SK-N-SH treated with all-trans-retinoic acid at 6 μM for 48 hours (cell line): ENCODE measurements at regions not wholly inside any gene's neighbourhood (a gene's known extent, or its start where the extent isn't known, plus 50 kb on each side); places are given as distances from the start of the nearest gene placed in this dataset.
"Not testable (repeated sequence)": the region's sequence is repeated elsewhere in the genome, so short reads cannot be mapped to it uniquely, and the experiment has no call there.

Source experiments
- ARNTL ChIP-seq: fragments of 450-650 bp; formaldehyde crosslinking; IDR thresholded peaks from 2 replicates; pipeline ENCODE4 v1.5.0; 2020; ENCODE audit warnings: low read depth, mild to moderate bottlenecking, moderate library complexity, borderline replicate concordance
- BACH2 ChIP-seq: fragments of 250-450 bp; sonication (Bioruptor Pico); IDR thresholded peaks from 2 replicates; pipeline ENCODE4 v1.9.0; 2021; ENCODE audit warnings: mild to moderate bottlenecking, borderline replicate concordance
- CREB5 ChIP-seq: fragments of 250-450 bp; sonication (Bioruptor Pico); IDR thresholded peaks from 2 replicates; pipeline ENCODE4 v1.5.1; 2020; ENCODE audit warnings: low read depth, mild to moderate bottlenecking, moderate library complexity
- CSDC2 ChIP-seq: fragments of 250-450 bp; sonication (Bioruptor Pico); IDR thresholded peaks from 2 replicates; pipeline ENCODE4 v1.5.0; 2020; ENCODE audit warnings: mild to moderate bottlenecking, moderate library complexity
- GLIS3 ChIP-seq: fragments of 250-450 bp; sonication (Bioruptor Pico); IDR thresholded peaks from 2 replicates; pipeline ENCODE4 v1.5.0; 2020; ENCODE audit warnings: mild to moderate bottlenecking, moderate library complexity
- OSR1 ChIP-seq: fragments of 250-450 bp; sonication (Bioruptor Pico); IDR thresholded peaks from 2 replicates; pipeline ENCODE4 v1.8.0; 2022; ENCODE audit warnings: moderate library complexity, mild to moderate bottlenecking, inconsistent platforms
- PATZ1 ChIP-seq: fragments of 250-450 bp; sonication (Bioruptor Pico); IDR thresholded peaks from 2 replicates; pipeline ENCODE4 v1.8.0; 2020; ENCODE audit warnings: mild to moderate bottlenecking, moderate library complexity, borderline replicate concordance
- PPARA ChIP-seq: fragments of 250-450 bp; sonication (Bioruptor Pico); IDR thresholded peaks from 2 replicates; pipeline ENCODE4 v1.5.0; 2020; ENCODE audit warnings: mild to moderate bottlenecking, borderline replicate concordance
- ZC3H10 ChIP-seq: fragments of 250-450 bp; sonication (Bioruptor Pico); IDR thresholded peaks from 2 replicates; pipeline ENCODE4 v1.5.1; 2021; ENCODE audit warnings: mild to moderate bottlenecking, moderate library complexity
- ZFP30 ChIP-seq: fragments of 450-650 bp; formaldehyde crosslinking; IDR thresholded peaks from 2 replicates; pipeline ENCODE4 v1.5.0; 2022; ENCODE audit warnings: mild to moderate bottlenecking, moderate library complexity

- not testable (repeated sequence) for TF ChIP-seq ARNTL; ZFP30 (CRISPR knock-in tag); GLIS3 (CRISPR knock-in tag); PATZ1 (CRISPR knock-in tag); CREB5 (CRISPR knock-in tag); PPARA; ZC3H10 (CRISPR knock-in tag); OSR1; CSDC2 (CRISPR knock-in tag); BACH2 (CRISPR knock-in tag)
Measured at GRCh38 chr16:16570874-16571273, 191.9 kb downstream of the NPIPA7 start.
